H9 (cell line): ENCODE measurements at regions not wholly inside any gene's neighbourhood (a gene's known extent, or its start where the extent isn't known, plus 50 kb on each side); places are given as distances from the start of the nearest gene placed in this dataset.

Experiments
- DNase-seq: peaks from one replicate; pipeline ENCODE4 v3.0.0-alpha.2; 2017
- H2AFZ ChIP-seq: one replicate; pipeline ENCODE4 v1.6.1; 2013; ENCODE audit warnings: mild to moderate bottlenecking, low read length, control low read depth, moderate library complexity
- H2AK5ac ChIP-seq: 2 replicates; pipeline ENCODE4 v1.6.1; 2013; ENCODE audit warnings: low read length, control low read depth, mixed read lengths; ENCODE audit not compliant: insufficient read length
- H2BK120ac ChIP-seq: one replicate; pipeline ENCODE4 v1.6.1; 2013; ENCODE audit warnings: low read depth, mild to moderate bottlenecking, low read length, control low read depth, inconsistent platforms; ENCODE audit not compliant: poor library complexity, severe bottlenecking
- H2BK12ac ChIP-seq: 2 replicates; pipeline ENCODE4 v1.6.1; 2013; ENCODE audit warnings: low read length, control low read depth, mixed read lengths, low read depth; ENCODE audit not compliant: insufficient read length
- H2BK15ac ChIP-seq: 2 replicates; pipeline ENCODE4 v1.6.1; 2013; ENCODE audit warnings: low read depth, low read length, control low read depth
- H2BK20ac ChIP-seq: one replicate; pipeline ENCODE4 v1.6.1; 2013; ENCODE audit warnings: low read depth, mild to moderate bottlenecking, low read length, control low read depth, inconsistent platforms; ENCODE audit not compliant: poor library complexity, severe bottlenecking
- H2BK5ac ChIP-seq: 2 replicates; pipeline ENCODE4 v1.6.1; 2013; ENCODE audit warnings: low read length, control low read depth, mixed read lengths; ENCODE audit not compliant: insufficient read length
- H3K14ac ChIP-seq: 2 replicates; pipeline ENCODE4 v1.6.1; 2013; ENCODE audit warnings: low read length, control low read depth; ENCODE audit not compliant: insufficient read depth
- H3K18ac ChIP-seq: 2 replicates; pipeline ENCODE4 v1.6.1; 2013; ENCODE audit warnings: low read depth, mild to moderate bottlenecking, mixed read lengths, low read length, control low read depth; ENCODE audit not compliant: insufficient read length
- H3K23ac ChIP-seq: 2 replicates; pipeline ENCODE4 v1.6.1; 2013; ENCODE audit warnings: low read length, control low read depth, mixed read lengths, low read depth; ENCODE audit not compliant: insufficient read length
- H3K23me2 ChIP-seq: 2 replicates; pipeline ENCODE4 v1.6.1; 2013; ENCODE audit warnings: low read depth, mild to moderate bottlenecking, mixed read lengths, low read length, control low read depth; ENCODE audit not compliant: insufficient read length, poor library complexity, severe bottlenecking
- H3K27ac ChIP-seq: 2 replicates; pipeline ENCODE4 v1.5.1; 2013; ENCODE audit warnings: low read length, control low read depth, mixed read lengths, low read depth; ENCODE audit not compliant: insufficient read length
- H3K27me3 ChIP-seq: 2 replicates; pipeline ENCODE4 v1.6.1; 2013; ENCODE audit warnings: low read length, control low read depth, inconsistent platforms; ENCODE audit not compliant: insufficient read depth
- H3K4ac ChIP-seq: 2 replicates; pipeline ENCODE4 v1.6.1; 2013; ENCODE audit warnings: low read depth, mild to moderate bottlenecking, control low read depth, inconsistent platforms, low read length, moderate library complexity
- H3K4me1 ChIP-seq: 2 replicates; pipeline ENCODE4 v1.6.1; 2013; ENCODE audit warnings: low read length, control low read depth, inconsistent platforms; ENCODE audit not compliant: insufficient read depth
- H3K4me2 ChIP-seq: 2 replicates; pipeline ENCODE4 v1.6.1; 2013; ENCODE audit warnings: low read length, control low read depth, mixed read lengths; ENCODE audit not compliant: insufficient read length, insufficient read depth
- H3K56ac ChIP-seq: 2 replicates; pipeline ENCODE4 v1.6.1; 2013; ENCODE audit warnings: low read depth, mild to moderate bottlenecking, mixed read lengths, low read length, control low read depth; ENCODE audit not compliant: insufficient read length
- H3K79me1 ChIP-seq: 2 replicates; pipeline ENCODE4 v1.6.1; 2013; ENCODE audit warnings: low read depth, mild to moderate bottlenecking, moderate library complexity, low read length, control low read depth, inconsistent platforms; ENCODE audit not compliant: insufficient read depth, poor library complexity, severe bottlenecking
- H3K79me2 ChIP-seq: 2 replicates; pipeline ENCODE4 v1.6.1; 2013; ENCODE audit warnings: low read length, control low read depth, inconsistent platforms; ENCODE audit not compliant: insufficient read depth
- H3K9ac ChIP-seq: 2 replicates; pipeline ENCODE4 v1.6.1; 2013; ENCODE audit warnings: low read length, control low read depth, mixed read lengths; ENCODE audit not compliant: insufficient read length; ENCODE audit errors: extremely low read depth
- H3K9me3 ChIP-seq: one replicate; pipeline ENCODE4 v1.6.1; 2013; ENCODE audit warnings: low read depth, low read length, inconsistent platforms; ENCODE audit not compliant: control insufficient read depth
- H3T11ph ChIP-seq: one replicate; pipeline ENCODE4 v1.6.1; 2013; ENCODE audit warnings: mild to moderate bottlenecking, low read length, control low read depth, inconsistent platforms
- H4K20me1 ChIP-seq: one replicate; pipeline ENCODE4 v1.6.1; 2013; ENCODE audit not compliant: control insufficient read depth, insufficient read length, insufficient read depth
- H4K5ac ChIP-seq: 2 replicates; pipeline ENCODE4 v1.6.1; 2013; ENCODE audit warnings: low read depth, mild to moderate bottlenecking, mixed read lengths, low read length, control low read depth; ENCODE audit not compliant: insufficient read length
- H4K8ac ChIP-seq: replicated peaks from 2 replicates; pipeline ENCODE4 v1.6.1; 2013; ENCODE audit warnings: low read length, control low read depth, mixed read lengths, low read depth; ENCODE audit not compliant: insufficient read length
- H4K91ac ChIP-seq: 2 replicates; pipeline ENCODE4 v1.6.1; 2013; ENCODE audit warnings: low read depth, mild to moderate bottlenecking, moderate library complexity, mixed read lengths, low read length, control low read depth; ENCODE audit not compliant: insufficient read length
- H3K27ac Mint-ChIP-seq, 3 experiments: 2 replicates in 2 of 3; 3 replicates in 1 of 3; pipeline ENCODE4 v1.8.0; 2020 to 2021; ENCODE audit warnings: mixed read lengths in 3 of 3, mild to moderate bottlenecking in 1 of 3, moderate library complexity in 1 of 3
- H3K27me3 Mint-ChIP-seq: 2 replicates; pipeline ENCODE4 v1.8.0; 2021; ENCODE audit warnings: low read depth, mild to moderate bottlenecking, moderate library complexity, mixed read lengths
- H3K36me3 Mint-ChIP-seq, 3 experiments: 2 replicates in 2 of 3; 3 replicates in 1 of 3; pipeline ENCODE4 v1.8.0; 2020 to 2021; ENCODE audit warnings: low read depth in 3 of 3, mixed read lengths in 3 of 3; ENCODE audit not compliant: insufficient read depth in 1 of 3
- H3K4me1 Mint-ChIP-seq, 2 experiments: 2 replicates each; pipeline ENCODE4 v1.8.0; 2020; ENCODE audit warnings: mixed read lengths in 2 of 2
- H3K4me3 Mint-ChIP-seq, 2 experiments: 2 replicates in 1 of 2; 3 replicates in 1 of 2; pipeline ENCODE4 v1.8.0; 2020 to 2021; ENCODE audit warnings: mild to moderate bottlenecking in 2 of 2, mixed read lengths in 2 of 2, moderate library complexity in 1 of 2
- H3K9me3 Mint-ChIP-seq, 2 experiments: 2 replicates in 1 of 2; 3 replicates in 1 of 2; pipeline ENCODE4 v1.8.0; 2020; ENCODE audit warnings: mild to moderate bottlenecking in 2 of 2, mixed read lengths in 2 of 2, moderate library complexity in 1 of 2
- WGBS: extraction: QIAGEN DNeasy Blood & Tissue Kit; methylation state at CpG from one replicate; pipeline ENCODE4 v1.1.7; 2013; ENCODE audit warnings: missing lambda C conversion rate, low lambda C conversion rate, mixed read lengths; ENCODE audit not compliant: insufficient read length; ENCODE audit errors: extremely low coverage; 5-methylcytosine and 5-hydroxymethylcytosine counted together
- TF ChIP-seq, protein P1 (sequence below): fragments of 200-600 bp; sonication (generic); conservative IDR thresholded peaks from 3 replicates; pipeline ENCODE4 v1.8.0; 2021; ENCODE audit warnings: antibody characterized with exemption, mild to moderate bottlenecking

DNA sequence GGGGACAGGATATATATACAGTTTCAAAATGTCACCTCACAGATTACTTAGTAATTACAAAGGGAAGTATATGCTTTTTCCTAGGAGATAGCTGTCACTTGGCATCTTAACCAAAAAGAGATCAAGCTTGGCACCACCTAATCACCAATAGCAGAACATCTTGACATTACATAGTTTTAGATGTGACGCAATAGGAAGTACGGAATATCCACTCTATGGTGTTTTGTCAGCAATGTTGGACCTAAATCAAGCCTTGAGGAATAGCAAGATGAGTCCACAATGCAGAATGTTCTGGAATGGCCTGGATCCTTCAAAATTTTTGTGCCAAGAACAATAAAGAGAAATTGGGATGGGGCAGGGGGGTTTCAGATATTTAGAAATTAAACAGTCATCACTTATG, 1488.2 kb downstream of the FSTL5 start:
- H3K27ac ChIP-seq: no peak overlapping the region
- H3K4me1 ChIP-seq: no peaks in the 10 kb centered on the region
- no peaks in the 10 kb centered on the region for H3K27me3 ChIP-seq
- H2BK120ac ChIP-seq: no peak overlapping the region
- no peak overlapping the region for H4K8ac ChIP-seq
- no peak overlapping the region for H3K27ac Mint-ChIP-seq
- no peak overlapping the region for H3K14ac ChIP-seq
- no peaks in the 10 kb centered on the region for H3K4me1 Mint-ChIP-seq
- H2AFZ ChIP-seq: no peak overlapping the region
- H2AK5ac ChIP-seq: no peak overlapping the region
- H3K23ac ChIP-seq: no peak overlapping the region
- no peak overlapping the region for H3K56ac ChIP-seq
- no CpG with 5 or more reads among the region's 2 CpGs for WGBS
- DNase-seq: no peak
- H4K91ac ChIP-seq: no peak overlapping the region
- no peaks in the 10 kb centered on the region for H3K27me3 Mint-ChIP-seq
- no peak overlapping the region for H3K9ac ChIP-seq
- H3K9me3 ChIP-seq: no peaks in the 10 kb centered on the region
- no peak overlapping the region for H3K18ac ChIP-seq
- H3K23me2 ChIP-seq: no peaks in the 10 kb centered on the region
- H4K20me1 ChIP-seq: no peaks in the 10 kb centered on the region
- no peaks in the 10 kb centered on the region; a peak in 1 of 7 replicates for H3K36me3 Mint-ChIP-seq
- H3K79me2 ChIP-seq: no peaks in the 10 kb centered on the region
- H3K9me3 Mint-ChIP-seq: no peaks in the 10 kb centered on the region; a peak in 2 of 5 replicates
- H3K4ac ChIP-seq: no peak overlapping the region
- no peak overlapping the region for H4K5ac ChIP-seq
- no peak overlapping the region for H2BK12ac ChIP-seq
- H3T11ph ChIP-seq: no peak overlapping the region
- no peak overlapping the region for H2BK5ac ChIP-seq
- TF ChIP-seq, protein P1, sequence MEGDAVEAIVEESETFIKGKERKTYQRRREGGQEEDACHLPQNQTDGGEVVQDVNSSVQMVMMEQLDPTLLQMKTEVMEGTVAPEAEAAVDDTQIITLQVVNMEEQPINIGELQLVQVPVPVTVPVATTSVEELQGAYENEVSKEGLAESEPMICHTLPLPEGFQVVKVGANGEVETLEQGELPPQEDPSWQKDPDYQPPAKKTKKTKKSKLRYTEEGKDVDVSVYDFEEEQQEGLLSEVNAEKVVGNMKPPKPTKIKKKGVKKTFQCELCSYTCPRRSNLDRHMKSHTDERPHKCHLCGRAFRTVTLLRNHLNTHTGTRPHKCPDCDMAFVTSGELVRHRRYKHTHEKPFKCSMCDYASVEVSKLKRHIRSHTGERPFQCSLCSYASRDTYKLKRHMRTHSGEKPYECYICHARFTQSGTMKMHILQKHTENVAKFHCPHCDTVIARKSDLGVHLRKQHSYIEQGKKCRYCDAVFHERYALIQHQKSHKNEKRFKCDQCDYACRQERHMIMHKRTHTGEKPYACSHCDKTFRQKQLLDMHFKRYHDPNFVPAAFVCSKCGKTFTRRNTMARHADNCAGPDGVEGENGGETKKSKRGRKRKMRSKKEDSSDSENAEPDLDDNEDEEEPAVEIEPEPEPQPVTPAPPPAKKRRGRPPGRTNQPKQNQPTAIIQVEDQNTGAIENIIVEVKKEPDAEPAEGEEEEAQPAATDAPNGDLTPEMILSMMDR: no peak
- no peaks in the 10 kb centered on the region for H3K79me1 ChIP-seq
- H3K4me3 Mint-ChIP-seq: no peak overlapping the region
- no peak overlapping the region for H2BK20ac ChIP-seq
- no peak overlapping the region for H3K4me2 ChIP-seq
- H2BK15ac ChIP-seq: no peak overlapping the region
